GM21619 (cell line): ENCODE measurements at regions not wholly inside any gene's neighbourhood (a gene's known extent, or its start where the extent isn't known, plus 50 kb on each side); places are given as distances from the start of the nearest gene placed in this dataset.
"Not testable (repeated sequence)": the region's sequence is repeated elsewhere in the genome, so short reads cannot be mapped to it uniquely, and the experiment has no call there.

Experiments used
- ATAC-seq: cut with Tn5 transposase; IDR thresholded peaks from one replicate; pipeline ENCODE4 v1.9.1; 2021; ENCODE audit not compliant: unreplicated experiment

DNA sequence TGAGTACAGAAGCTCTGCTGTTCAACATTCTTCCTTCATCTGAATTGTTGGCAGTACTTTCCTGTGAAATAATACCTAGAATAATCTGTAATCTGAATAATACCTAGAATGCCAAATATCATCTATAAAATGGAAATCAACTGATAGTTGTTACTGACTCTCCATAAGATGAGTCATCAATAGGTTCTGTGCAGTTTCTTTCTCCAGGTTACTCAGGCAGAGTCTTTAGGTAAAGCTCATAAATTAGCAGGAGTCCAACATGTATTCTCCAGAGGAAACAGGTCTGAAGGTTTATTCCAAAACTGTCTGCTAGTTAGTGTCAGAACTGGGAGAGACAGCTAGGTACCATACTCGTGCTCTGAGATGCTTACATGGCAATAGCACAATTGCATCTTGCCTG, 282.0 kb upstream of the MAP2 start:
- ATAC-seq, result no peak

- ATAC-seq, result not testable (repeated sequence)
Measured at GRCh38 chr2:209145220-209145691, 278.6 kb upstream of the MAP2 start.

DNA sequence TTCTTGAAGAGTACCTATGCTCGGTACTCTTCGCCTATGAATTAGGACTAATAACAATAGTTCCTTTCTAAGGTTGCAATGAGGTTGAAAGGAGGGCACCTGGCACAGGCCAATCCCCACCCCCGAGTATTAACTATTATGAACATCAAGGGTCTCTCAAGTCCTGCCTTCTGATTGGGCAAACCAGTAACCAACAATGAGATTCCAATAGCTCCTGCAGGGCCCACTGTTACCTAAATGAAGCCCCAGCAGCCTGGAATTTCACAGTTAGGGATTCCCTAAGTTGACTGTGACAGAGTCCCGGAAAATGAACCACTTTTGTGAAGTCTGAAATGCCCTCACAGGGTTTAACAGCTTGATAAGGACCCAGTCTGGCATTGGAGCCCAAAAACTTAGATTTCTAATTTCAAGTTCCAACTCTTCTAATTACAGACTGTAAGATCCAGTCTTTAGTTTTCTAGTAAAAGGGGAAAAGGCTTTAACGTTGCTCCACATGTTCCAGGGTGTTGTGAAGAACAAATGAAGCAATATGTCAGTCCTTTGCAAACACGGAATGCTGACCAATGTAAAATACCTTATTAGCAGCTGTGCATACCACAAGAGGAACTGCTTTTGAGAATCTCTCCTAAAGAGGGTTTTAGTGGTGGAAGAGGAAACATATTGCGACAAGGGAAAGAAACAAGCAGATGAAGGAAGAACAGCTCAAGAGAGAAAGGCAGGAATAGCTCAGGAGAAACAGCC, 277.7 kb upstream of the MAP2 start:
- peak; percentile 18 for ATAC-seq

DNA sequence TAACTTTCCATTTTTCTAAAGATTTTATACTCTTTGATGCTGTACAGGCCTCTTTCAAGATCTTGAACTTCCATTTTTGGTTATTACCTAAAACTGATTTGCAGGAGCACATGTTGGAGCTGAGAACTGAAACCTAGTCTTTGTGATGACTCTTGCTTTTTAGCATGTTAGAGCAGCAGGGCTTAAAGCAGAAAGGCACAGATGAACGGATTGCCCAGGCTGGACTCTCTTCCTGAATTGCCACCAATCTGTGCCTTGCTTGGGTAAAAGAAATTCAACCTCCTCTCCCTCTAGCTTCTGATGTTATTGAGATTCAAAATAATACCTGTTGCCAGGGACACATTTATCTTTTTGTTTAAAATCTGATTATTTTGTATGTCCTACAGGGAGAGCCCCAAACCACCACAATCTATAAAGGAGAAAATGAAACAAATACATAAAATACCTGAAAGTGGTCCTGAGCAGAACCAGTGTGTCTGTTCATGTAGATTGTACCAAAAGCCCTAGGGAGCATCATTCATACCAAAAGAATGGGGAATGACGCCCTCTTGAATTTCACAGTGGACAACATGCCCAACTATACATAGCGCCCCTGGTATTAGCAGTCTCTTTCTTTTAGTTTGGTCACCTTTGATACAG, 277.0 kb upstream of the MAP2 start:
- peak; percentile 49 for ATAC-seq

- no peak for ATAC-seq
Measured at GRCh38 chr2:209147981-209148380, 275.9 kb upstream of the MAP2 start.

- no peak for ATAC-seq
Measured at GRCh38 chr2:209160800-209161588, 262.9 kb upstream of the MAP2 start.

- ATAC-seq, result no peak
Measured at GRCh38 chr2:209162129-209162528, 261.7 kb upstream of the MAP2 start.

GRCh38 chr2:209181984-209182383, 241.9 kb upstream of the MAP2 start:
- ATAC-seq, result no peak

DNA sequence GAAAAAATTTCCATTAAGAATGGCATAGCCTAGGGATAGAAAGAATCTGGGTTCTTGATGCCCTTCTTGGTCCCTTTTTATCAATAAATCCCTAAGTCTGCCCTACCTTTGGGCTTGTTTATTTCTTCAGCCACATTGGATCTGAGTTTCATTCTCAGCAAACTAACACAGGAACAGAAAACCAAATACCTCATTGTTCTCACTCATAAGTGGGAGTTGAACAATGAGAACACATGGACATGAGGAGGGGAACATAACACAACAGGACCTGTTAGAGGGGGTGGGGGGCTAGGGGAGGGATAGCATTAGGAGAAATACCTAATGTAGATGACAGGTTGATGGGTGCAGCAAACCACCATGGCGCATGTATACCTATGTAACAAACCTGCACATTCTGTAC, 237.0 kb upstream of the MAP2 start:
- not testable (repeated sequence) for ATAC-seq

DNA sequence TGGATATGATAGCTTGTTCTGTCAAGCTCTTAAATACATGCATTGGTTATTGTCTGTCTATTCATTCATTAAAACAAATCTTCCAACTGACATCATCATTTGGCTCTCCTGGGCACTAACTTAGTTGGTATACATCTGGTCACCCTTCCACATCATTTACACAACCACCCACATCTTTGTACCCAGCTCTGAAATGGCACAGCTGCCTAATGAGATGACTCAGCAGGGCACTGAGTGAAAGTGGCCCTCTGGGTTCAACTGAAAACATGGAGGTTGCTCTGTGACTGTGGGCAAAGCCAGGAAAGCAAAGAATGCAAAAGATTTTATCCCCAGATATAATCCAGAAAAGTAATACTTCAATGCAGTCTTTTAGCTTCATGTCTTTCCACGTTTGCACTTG, 234.0 kb upstream of the MAP2 start:
- ATAC-seq, result no peak

- no peak for ATAC-seq
Measured at GRCh38 chr2:209191139-209191538, 232.7 kb upstream of the MAP2 start.

DNA sequence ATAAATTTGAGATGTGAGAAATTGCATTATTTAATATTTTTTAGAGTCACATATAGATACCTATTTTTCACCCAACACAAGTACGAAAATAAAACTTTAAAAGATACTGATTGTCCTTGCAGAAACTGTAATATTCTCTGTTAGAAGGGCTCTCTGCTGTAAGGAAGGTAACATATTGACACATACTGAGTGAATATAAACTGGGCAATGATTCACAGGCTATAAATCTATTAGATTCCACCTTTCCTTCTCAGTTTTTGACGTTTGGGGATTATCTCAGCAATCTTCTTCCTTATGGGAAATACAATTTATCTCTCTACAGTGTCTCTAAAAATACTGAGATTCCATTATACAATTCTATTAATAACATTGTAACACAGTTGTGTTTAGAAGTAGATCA, 229.1 kb upstream of the MAP2 start:
- ATAC-seq, result no peak

- peak; percentile 69 for ATAC-seq
Measured at GRCh38 chr2:209208211-209208610, 215.6 kb upstream of the MAP2 start.

- no peak for ATAC-seq
Measured at GRCh38 chr2:209209943-209210342, 213.9 kb upstream of the MAP2 start.

GRCh38 chr2:209230560-209230959, 193.3 kb upstream of the MAP2 start:
- ATAC-seq, result no peak

- no peak for ATAC-seq
Measured at GRCh38 chr2:209236377-209236776, 187.5 kb upstream of the MAP2 start.

- no peak for ATAC-seq
Measured at GRCh38 chr2:209238765-209239584, 184.9 kb upstream of the MAP2 start.

GRCh38 chr2:209239585-209239938, 184.3 kb upstream of the MAP2 start:
- no peak for ATAC-seq

GRCh38 chr2:209240204-209240603, 183.6 kb upstream of the MAP2 start:
- no peak for ATAC-seq

- no peak for ATAC-seq
Measured at GRCh38 chr2:209253544-209253943, 170.3 kb upstream of the MAP2 start.

GRCh38 chr2:209259767-209260166, 164.1 kb upstream of the MAP2 start:
- ATAC-seq, result no peak
